Panc1 (cell line): ENCODE measurements at regions not wholly inside any gene's neighbourhood (a gene's known extent, or its start where the extent isn't known, plus 50 kb on each side); places are given as distances from the start of the nearest gene placed in this dataset.

Experiments
- CTCF ChIP-seq: fragments of 450-650 bp; IDR thresholded peaks from 2 replicates; pipeline ENCODE4 v1.5.1; 2017; ENCODE audit warnings: mild to moderate bottlenecking
- POLR2AphosphoS5 ChIP-seq: IDR thresholded peaks from 2 replicates; pipeline ENCODE4 v1.6.1; 2012; ENCODE audit warnings: mild to moderate bottlenecking, low read depth, low read length, moderate library complexity
- REST ChIP-seq, 2 experiments: IDR thresholded peaks; 2 replicates each; pipeline ENCODE4 v1.6.1; 2011 to 2012; ENCODE audit warnings: low read depth in 2 of 2, control low read depth in 1 of 2, low read length in 1 of 2, mild to moderate bottlenecking in 1 of 2, moderate library complexity in 1 of 2; ENCODE audit not compliant: insufficient read depth in 1 of 2
- SIN3A ChIP-seq: IDR thresholded peaks from 2 replicates; pipeline ENCODE4 v1.6.1; 2012; ENCODE audit warnings: low read depth, mild to moderate bottlenecking, low read length, moderate library complexity, borderline replicate concordance; ENCODE audit not compliant: insufficient read depth
- TCF7L2 ChIP-seq: IDR thresholded peaks from 2 replicates; pipeline ENCODE4 v1.6.1; 2011; ENCODE audit warnings: mild to moderate bottlenecking, low read depth, low read length, inconsistent platforms

- TF ChIP-seq CTCF (no peak), TCF7L2 (no peak), SIN3A (no peak), REST (IDR thresholded peaks at IDR 0.05; ENCODE audit: insufficient read depth in 1 of 2, low read depth in 2 of 2, low read length in 1 of 2) (no peak), POLR2AphosphoS5 (no peak)
Measured at GRCh38 chr10:61279400-61279799, 173.8 kb downstream of the TMEM26 start.
